ENCODE measurements at regions not wholly inside any gene's neighbourhood (a gene's known extent, or its start where the extent isn't known, plus 50 kb on each side); places are given as distances from the start of the nearest gene placed in this dataset.

GRCh38 chr7:131655866-131656265 is 99.4 kb upstream of the PODXL start:
- DNase-seq (no peak), ATAC-seq (ENCODE audit: low read depth) (no peak)
- Histone ChIP-seq H3K36me3 (replicated peaks in 1 of 2; ENCODE audit: control extremely low read depth in 1 of 2, control insufficient read depth in 1 of 2, extremely low read depth in 1 of 2, insufficient read depth in 2 of 2, low read length in 1 of 2) (no peaks in the 10 kb centered on the region), H3K4me2 (replicated peaks; ENCODE audit: low read depth, low read length, poor library complexity, severe bottlenecking) (no peak overlapping the region), H3K79me2 (ENCODE audit: control insufficient read depth, insufficient read depth, low read length) (no peaks in the 10 kb centered on the region), H4K20me1 (ENCODE audit: control insufficient read depth, insufficient read depth, low read length, poor library complexity, severe bottlenecking) (no peaks in the 10 kb centered on the region), H3K9me3 (ENCODE audit: control extremely low read depth in 1 of 3, control insufficient read depth in 2 of 3, insufficient read depth in 1 of 3, low read length in 2 of 3) (no peaks in the 10 kb centered on the region), H3K27ac (ENCODE audit: low read length in 2 of 2) (no peak overlapping the region), H3K27me3 (replicated peaks in 1 of 4; ENCODE audit: control extremely low read depth in 1 of 4, control insufficient read depth in 3 of 4, insufficient read depth in 4 of 4, low read length in 3 of 4) (peaks cover 0 to 4% (median 0%) of the 10 kb centered on the region in 4 experiments), H3K9ac (ENCODE audit: low read length) (no peak overlapping the region), H2AFZ (ENCODE audit: insufficient read depth, low read depth, low read length, poor library complexity, severe bottlenecking) (no peak overlapping the region), H3K4me3 (ENCODE audit: control extremely low read depth in 1 of 5, extremely low read depth in 1 of 5, insufficient read depth in 1 of 5, low read depth in 2 of 5, low read length in 4 of 5) (no peak overlapping the region), H3K4me1 (ENCODE audit: control insufficient read depth in 2 of 2, insufficient read depth in 2 of 2, low read length in 2 of 2) (no peaks in the 10 kb centered on the region)
- no peaks in the 10 kb centered on the region for H3K4me1 Mint-ChIP-seq
- 87% methylated on average over 7 of the region's 7 CpGs for WGBS (ENCODE audit: insufficient coverage)
- intact Hi-C loops (cut with micrococcal nuclease) = no loop called here
- H3K4me3 Mint-ChIP-seq = no peak overlapping the region
- TF ChIP-seq EZH2 (IDR thresholded peaks at IDR 0.05; ENCODE audit: borderline replicate concordance, insufficient read depth, low read depth, low read length, poor library complexity, severe bottlenecking) = no peak
- TF ChIP-seq, protein P1, sequence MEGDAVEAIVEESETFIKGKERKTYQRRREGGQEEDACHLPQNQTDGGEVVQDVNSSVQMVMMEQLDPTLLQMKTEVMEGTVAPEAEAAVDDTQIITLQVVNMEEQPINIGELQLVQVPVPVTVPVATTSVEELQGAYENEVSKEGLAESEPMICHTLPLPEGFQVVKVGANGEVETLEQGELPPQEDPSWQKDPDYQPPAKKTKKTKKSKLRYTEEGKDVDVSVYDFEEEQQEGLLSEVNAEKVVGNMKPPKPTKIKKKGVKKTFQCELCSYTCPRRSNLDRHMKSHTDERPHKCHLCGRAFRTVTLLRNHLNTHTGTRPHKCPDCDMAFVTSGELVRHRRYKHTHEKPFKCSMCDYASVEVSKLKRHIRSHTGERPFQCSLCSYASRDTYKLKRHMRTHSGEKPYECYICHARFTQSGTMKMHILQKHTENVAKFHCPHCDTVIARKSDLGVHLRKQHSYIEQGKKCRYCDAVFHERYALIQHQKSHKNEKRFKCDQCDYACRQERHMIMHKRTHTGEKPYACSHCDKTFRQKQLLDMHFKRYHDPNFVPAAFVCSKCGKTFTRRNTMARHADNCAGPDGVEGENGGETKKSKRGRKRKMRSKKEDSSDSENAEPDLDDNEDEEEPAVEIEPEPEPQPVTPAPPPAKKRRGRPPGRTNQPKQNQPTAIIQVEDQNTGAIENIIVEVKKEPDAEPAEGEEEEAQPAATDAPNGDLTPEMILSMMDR (IDR thresholded peaks at IDR 0.05) = no peak
- H3K9me3 Mint-ChIP-seq (ENCODE audit: insufficient read depth) = no peaks in the 10 kb centered on the region
- POLR2A ChIA-PET = no interaction called here
- H3K27ac Mint-ChIP-seq = no peak overlapping the region
- peaks cover 6% of the 10 kb centered on the region for H3K27me3 Mint-ChIP-seq
- CTCF ChIA-PET = interaction anchor here (1.1 to 3.2 kb wide), 9 partner anchors 12 to 216 kb away, joined by 3 to 48 read pairs (median 8); no protein-coding TSS in a partner anchor

DNA sequence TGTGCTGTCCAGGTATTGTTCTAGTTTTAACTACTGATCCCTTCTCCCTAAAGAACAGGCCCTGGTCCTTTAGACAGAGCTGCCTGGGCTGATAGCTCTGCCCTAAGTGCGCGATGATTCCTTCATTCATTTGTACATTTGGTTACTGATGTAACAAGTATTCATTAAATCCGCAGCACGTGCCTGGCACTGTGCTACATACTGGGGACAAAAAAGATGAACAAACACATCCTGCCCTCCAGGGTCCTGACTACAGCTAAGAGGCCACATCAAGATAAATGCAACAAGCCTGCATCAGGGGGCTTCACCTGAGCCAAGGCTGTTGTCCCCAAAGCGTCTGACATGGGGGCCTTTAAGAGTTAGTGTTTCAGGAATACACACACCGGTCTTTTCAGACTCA is 99.0 kb upstream of the PODXL start:
- peaks cover 6% of the 10 kb centered on the region for H3K27me3 Mint-ChIP-seq
- H3K27ac ChIP-seq (ENCODE audit: low read length in 2 of 2) = no peak overlapping the region
- H3K4me1 Mint-ChIP-seq = no peaks in the 10 kb centered on the region
- ChIA-PET POLR2A (no interaction called here), CTCF (interaction anchor here (0.7 to 3.2 kb wide), 11 partner anchors 12 to 216 kb away, joined by 3 to 48 read pairs (median 8); no protein-coding TSS in a partner anchor)
- H3K9me3 ChIP-seq (ENCODE audit: control extremely low read depth in 1 of 3, control insufficient read depth in 2 of 3, insufficient read depth in 1 of 3, low read length in 2 of 3) = no peaks in the 10 kb centered on the region
- H4K20me1 ChIP-seq (ENCODE audit: control insufficient read depth, insufficient read depth, low read length, poor library complexity, severe bottlenecking) = no peaks in the 10 kb centered on the region
- H3K4me1 ChIP-seq (ENCODE audit: control insufficient read depth in 2 of 2, insufficient read depth in 2 of 2, low read length in 2 of 2) = no peaks in the 10 kb centered on the region
- no peaks in the 10 kb centered on the region for H3K9me3 Mint-ChIP-seq (ENCODE audit: insufficient read depth)
- DNase-seq (peak; percentile 7), ATAC-seq (ENCODE audit: low read depth) (no peak)
- no peak overlapping the region for H3K27ac Mint-ChIP-seq
- H3K4me3 ChIP-seq (ENCODE audit: control extremely low read depth in 1 of 5, extremely low read depth in 1 of 5, insufficient read depth in 1 of 5, low read depth in 2 of 5, low read length in 4 of 5) = no peak overlapping the region
- WGBS (ENCODE audit: insufficient coverage) = 98% methylated on average over 6 of the region's 6 CpGs
- H3K27me3 ChIP-seq (replicated peaks in 1 of 4; ENCODE audit: control extremely low read depth in 1 of 4, control insufficient read depth in 3 of 4, insufficient read depth in 4 of 4, low read length in 3 of 4) = peaks cover 0 to 4% (median 0%) of the 10 kb centered on the region in 4 experiments
- TF ChIP-seq EZH2 (IDR thresholded peaks at IDR 0.05; ENCODE audit: borderline replicate concordance, insufficient read depth, low read depth, low read length, poor library complexity, severe bottlenecking) = no peak
- TF ChIP-seq, protein P1 (IDR thresholded peaks at IDR 0.05) = no peak
- H3K79me2 ChIP-seq (ENCODE audit: control insufficient read depth, insufficient read depth, low read length) = no peaks in the 10 kb centered on the region
- H3K36me3 ChIP-seq (replicated peaks in 1 of 2; ENCODE audit: control extremely low read depth in 1 of 2, control insufficient read depth in 1 of 2, extremely low read depth in 1 of 2, insufficient read depth in 2 of 2, low read length in 1 of 2) = no peaks in the 10 kb centered on the region
- intact Hi-C loops (cut with micrococcal nuclease) = no loop called here
- H3K4me2 ChIP-seq (replicated peaks; ENCODE audit: low read depth, low read length, poor library complexity, severe bottlenecking) = no peak overlapping the region
- no peak overlapping the region for H3K9ac ChIP-seq (ENCODE audit: low read length)
- H2AFZ ChIP-seq (ENCODE audit: insufficient read depth, low read depth, low read length, poor library complexity, severe bottlenecking) = no peak overlapping the region
- H3K4me3 Mint-ChIP-seq = no peak overlapping the region
